NCI-H1436 (cell line): ENCODE measurements at regions not wholly inside any gene's neighbourhood (a gene's known extent, or its start where the extent isn't known, plus 50 kb on each side); places are given as distances from the start of the nearest gene placed in this dataset.

Experiments
- DNase-seq: peaks from one replicate; lab custom pipeline; 2025; lab: John Stamatoyannopoulos, UW

DNA sequence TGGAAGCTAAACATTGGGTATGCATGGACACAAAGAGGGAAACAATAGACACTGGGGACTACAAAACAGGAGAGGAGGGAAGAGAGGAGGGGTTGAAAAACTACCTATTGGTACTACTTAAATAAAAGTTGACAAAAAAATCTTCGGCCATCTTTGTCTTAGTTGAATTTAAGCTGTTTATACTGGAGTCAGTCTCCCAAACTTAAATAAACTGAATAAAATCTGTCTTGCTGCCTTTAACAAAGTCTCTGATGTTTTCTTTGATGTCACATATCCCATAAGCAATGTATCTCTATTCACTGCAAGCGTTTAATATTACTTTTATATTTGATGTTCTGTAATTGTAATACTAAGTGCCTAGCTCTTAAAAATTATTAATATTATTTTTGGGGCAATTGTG, 409.2 kb upstream of the EPHA7 start:
- DNase-seq: no peak

DNA sequence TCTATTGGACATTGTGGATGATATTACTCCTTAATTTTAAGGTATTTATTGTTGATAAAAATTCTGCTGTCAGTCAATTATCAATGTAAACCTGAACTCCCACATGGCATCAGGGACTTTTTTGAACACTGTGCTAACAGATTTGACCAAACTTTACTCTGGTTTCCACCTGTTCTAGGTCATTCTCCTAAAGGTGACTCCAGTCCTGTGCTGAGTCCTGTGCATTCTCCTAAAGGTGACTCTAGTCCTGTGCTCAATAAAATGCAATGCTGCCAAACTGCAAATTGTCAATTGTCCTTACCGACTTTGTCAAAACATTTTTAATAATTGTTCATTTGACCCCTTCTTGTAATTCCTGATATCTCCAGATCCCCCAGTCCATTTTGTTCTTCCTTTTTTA, 408.4 kb upstream of the EPHA7 start:
- DNase-seq: no peak

GRCh38 chr6:93825950-93826349, 406.6 kb upstream of the EPHA7 start:
- no peak for DNase-seq

- DNase-seq: no peak
These were observed 404.1 kb upstream of the EPHA7 start for GRCh38 chr6:93823489-93823888.

- DNase-seq: no peak
These were observed 403.3 kb upstream of the EPHA7 start for GRCh38 chr6:93822434-93823265.

DNA sequence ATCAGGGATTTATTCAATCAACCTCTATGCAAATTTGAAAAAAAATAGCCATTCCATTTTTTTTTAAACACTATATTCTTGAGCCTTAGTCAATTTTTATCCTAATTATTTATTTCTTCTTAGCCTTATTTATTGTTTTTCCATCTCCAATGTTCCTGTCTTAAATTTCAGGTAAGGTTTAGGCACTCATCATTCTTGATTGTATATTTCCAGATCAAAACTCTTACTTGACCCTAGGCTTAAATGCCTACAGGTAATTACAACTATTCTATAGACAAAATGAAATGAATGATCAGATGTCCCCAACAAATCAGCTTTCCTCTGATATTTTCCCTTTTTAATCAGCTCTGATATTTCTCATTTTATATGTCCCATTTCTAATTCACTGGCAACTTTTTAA, 402.6 kb upstream of the EPHA7 start:
- DNase-seq: no peak

DNA sequence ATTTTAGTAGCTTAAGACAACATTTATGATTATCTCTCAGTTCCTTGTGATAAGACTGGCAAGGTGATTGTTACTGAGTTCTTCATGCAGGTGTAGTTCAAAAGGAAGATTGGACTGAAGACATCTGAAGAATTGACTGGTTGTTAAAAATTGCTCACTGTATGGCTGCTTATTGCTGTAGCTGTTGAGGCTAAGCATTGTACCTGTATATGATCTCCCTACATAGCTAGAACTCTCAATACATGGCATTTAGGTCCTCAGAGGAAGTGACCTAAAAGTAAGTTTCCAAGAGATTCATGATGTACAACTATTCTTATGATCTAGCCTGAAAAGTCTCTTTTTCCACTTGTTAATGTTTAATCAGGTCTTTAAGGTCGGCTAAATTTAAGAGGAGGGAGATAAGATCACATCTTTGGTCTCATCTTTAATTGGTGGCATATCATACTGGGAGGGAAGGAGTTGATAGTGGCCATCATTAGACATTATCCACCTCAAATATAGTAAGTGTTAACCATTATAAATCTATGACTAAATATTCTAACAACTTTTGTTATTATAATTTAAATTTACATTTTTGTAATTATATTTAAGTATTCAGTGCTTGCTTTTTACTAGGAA, 401.2 kb upstream of the EPHA7 start:
- DNase-seq: no peak

- DNase-seq: no peak
These were observed 399.8 kb upstream of the EPHA7 start for GRCh38 chr6:93819189-93819588.

GRCh38 chr6:93817937-93818336, 398.6 kb upstream of the EPHA7 start:
- no peak for DNase-seq

- DNase-seq: no peak
These were observed 387.3 kb upstream of the EPHA7 start for GRCh38 chr6:93806409-93807270.

GRCh38 chr6:93801101-93801847, 381.9 kb upstream of the EPHA7 start:
- DNase-seq: no peak

DNA sequence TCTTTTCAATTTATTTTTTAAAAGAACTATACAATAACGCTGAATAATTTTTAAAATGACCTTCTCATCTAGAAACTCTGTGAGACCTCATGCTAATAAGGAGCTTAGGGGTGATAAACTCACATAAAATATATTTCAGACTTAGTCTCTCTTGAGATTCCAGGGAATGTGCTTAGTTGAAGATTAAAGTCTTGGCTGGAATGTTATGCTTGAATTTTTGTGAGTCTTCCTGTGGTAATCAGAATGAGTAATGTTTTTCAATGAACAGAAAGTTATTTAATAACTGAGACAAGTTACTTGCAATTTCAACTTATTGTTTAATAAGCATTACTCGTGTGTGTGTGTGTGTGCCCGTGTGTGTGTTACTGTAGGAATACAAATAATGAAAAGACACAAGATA, 379.9 kb upstream of the EPHA7 start:
- no peak for DNase-seq

- DNase-seq: no peak
These were observed 374.8 kb upstream of the EPHA7 start for GRCh38 chr6:93794166-93794565.

GRCh38 chr6:93792746-93793145, 373.4 kb upstream of the EPHA7 start:
- no peak for DNase-seq

GRCh38 chr6:93790981-93791380, 371.6 kb upstream of the EPHA7 start:
- no peak for DNase-seq

- DNase-seq: no peak
These were observed 370.2 kb upstream of the EPHA7 start for GRCh38 chr6:93789532-93789931.

GRCh38 chr6:93787841-93788240, 368.5 kb upstream of the EPHA7 start:
- DNase-seq: no peak

DNA sequence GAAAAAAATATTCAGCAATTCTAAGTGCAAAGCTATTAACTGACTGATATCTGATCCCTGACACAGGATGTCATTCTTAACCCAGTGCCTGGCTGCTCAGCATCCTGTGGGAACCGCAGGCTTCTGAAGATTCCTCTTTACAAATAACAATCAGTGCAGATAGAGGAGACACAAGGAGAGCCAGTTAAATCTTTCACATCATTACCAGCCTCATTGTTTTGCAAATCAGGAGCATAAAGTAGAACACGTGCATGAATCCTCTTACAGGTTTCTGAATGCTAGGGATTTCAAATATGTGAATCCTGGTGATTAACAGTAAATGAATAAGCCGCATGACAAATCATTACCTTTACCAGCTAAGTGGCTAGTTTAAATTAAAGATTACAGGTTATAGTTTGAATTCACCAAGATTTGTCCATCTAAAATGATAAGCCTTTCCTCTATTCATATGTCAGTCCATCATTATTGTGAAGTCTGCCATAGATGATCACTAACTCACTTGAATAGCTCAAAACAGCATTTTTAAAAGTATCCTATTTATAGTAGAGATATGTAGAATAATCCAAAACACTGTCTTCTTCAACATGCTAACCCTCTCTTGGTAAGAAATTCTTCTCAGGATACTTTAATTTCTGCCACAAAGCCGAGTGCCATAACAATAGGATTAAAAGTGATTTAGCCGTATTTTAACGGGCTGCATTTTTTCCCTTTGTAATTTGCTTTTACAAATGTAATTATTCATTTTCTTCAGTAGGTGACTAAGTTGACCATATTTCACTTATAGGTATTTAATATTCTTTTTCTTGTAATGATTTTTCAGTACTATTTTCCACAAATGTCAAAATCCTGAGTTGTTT, 367.3 kb upstream of the EPHA7 start:
- DNase-seq: no peak

- no peak for DNase-seq
These were observed 366.3 kb upstream of the EPHA7 start for GRCh38 chr6:93785694-93786030.

DNA sequence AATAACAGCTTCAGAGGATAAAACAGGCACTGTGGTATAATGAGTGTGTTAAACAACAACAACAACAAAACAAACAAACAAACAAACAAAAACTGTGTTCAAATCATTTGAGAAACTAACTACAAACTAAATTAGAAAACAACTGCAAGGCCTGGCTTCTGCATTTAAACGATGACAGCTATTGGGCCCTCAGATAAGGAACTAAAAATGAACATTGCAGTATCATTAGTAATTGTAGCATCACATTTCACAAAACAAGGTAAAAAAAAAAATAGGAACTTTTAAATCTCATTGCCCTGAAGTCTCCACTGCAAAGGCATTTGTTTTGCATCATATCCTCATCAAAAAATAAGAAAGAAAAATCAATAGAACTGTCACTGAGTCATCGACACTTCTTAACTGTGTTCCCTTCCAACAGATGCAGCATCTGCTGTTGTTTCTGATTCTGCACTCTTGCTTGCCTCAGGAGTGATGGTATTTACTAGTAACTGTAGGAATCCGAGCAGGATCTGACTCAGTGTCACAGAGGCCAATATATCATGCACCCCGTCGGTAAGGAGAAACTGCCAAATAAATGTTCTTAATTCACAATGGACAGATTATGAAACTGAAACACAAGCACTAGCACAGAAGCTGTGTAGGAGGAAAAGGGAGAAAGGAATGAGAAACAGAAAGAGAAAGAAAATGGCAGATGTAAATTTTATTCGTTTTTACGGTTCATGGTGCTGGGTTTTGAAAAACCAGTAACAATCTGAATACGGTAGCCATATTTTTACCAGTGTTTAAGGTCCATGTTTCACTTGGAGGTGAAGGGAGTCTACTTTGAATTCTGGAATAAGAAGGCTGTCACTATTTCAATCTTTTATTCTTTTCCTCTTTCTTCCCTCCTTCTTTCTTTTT, 365.7 kb upstream of the EPHA7 start:
- DNase-seq: no peak
